A673 (cell line): ENCODE measurements at regions not wholly inside any gene's neighbourhood (a gene's known extent, or its start where the extent isn't known, plus 50 kb on each side); places are given as distances from the start of the nearest gene placed in this dataset.

Experiments
- CTCF ChIP-seq: fragments of 300-800, 200-600 bp; sonication (generic); conservative IDR thresholded peaks from 2 replicates; pipeline ENCODE4 v1.5.1; 2017; ENCODE audit warnings: low read depth, mild to moderate bottlenecking, antibody characterized with exemption, low read length, moderate library complexity, mixed read lengths
- EZH2 ChIP-seq: fragments of 200-600 bp; sonication (generic); IDR thresholded peaks from 2 replicates; pipeline ENCODE4 v1.6.1; 2017; ENCODE audit warnings: borderline replicate concordance, low read depth, mild to moderate bottlenecking, mixed read lengths, antibody characterized with exemption, low read length; ENCODE audit not compliant: poor library complexity, severe bottlenecking

DNA sequence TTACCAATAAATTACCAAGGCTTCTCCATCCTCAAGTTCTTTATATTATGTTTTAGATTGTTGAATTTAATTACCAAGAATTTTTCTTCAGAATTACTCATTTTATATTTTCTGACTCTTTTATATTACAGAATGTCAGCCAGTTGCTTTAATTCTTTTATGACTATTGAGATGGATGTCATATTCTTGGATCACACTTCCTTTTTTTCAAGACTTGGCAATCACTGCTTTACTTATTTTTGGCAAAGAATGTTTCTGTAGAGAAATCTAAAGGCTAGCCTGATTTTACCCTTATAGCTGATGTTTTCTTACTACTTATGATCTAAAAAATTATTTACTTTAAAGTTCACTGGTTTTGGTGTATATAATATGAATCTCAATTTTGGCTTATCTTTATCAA is 721.1 kb upstream of the TMPRSS15 start:
- TF ChIP-seq CTCF (no peak), EZH2 (no peak)
